GM12874 (cell line): ENCODE measurements at regions not wholly inside any gene's neighbourhood (a gene's known extent, or its start where the extent isn't known, plus 50 kb on each side); places are given as distances from the start of the nearest gene placed in this dataset.

Source experiments
- TF ChIP-seq, protein P1 (sequence below): IDR thresholded peaks from 2 replicates; pipeline ENCODE4 v1.5.1; 2011; ENCODE audit warnings: low read depth, mild to moderate bottlenecking, control low read depth, low read length, moderate library complexity; ENCODE audit not compliant: insufficient read depth

DNA sequence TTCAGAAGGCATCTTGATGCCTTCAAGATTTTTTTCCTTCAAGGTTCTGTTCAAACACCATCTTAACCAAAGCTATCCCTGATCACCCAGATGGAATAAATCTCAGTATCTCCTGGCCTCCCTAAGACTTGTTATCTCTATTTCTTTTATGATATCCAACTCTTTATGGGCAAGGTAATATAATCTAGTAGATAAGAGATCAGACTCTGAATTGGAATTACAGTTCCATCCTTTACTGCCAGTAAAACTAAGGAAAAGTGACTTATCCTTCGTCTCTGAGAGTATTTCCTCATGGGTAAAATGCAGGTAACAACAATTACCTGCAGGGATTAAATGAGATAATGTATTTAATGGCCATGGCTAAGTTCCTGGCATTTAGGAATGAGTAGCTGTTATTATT, 445.0 kb upstream of the DAB1 start:
- TF ChIP-seq, protein P1, sequence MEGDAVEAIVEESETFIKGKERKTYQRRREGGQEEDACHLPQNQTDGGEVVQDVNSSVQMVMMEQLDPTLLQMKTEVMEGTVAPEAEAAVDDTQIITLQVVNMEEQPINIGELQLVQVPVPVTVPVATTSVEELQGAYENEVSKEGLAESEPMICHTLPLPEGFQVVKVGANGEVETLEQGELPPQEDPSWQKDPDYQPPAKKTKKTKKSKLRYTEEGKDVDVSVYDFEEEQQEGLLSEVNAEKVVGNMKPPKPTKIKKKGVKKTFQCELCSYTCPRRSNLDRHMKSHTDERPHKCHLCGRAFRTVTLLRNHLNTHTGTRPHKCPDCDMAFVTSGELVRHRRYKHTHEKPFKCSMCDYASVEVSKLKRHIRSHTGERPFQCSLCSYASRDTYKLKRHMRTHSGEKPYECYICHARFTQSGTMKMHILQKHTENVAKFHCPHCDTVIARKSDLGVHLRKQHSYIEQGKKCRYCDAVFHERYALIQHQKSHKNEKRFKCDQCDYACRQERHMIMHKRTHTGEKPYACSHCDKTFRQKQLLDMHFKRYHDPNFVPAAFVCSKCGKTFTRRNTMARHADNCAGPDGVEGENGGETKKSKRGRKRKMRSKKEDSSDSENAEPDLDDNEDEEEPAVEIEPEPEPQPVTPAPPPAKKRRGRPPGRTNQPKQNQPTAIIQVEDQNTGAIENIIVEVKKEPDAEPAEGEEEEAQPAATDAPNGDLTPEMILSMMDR: no peak

DNA sequence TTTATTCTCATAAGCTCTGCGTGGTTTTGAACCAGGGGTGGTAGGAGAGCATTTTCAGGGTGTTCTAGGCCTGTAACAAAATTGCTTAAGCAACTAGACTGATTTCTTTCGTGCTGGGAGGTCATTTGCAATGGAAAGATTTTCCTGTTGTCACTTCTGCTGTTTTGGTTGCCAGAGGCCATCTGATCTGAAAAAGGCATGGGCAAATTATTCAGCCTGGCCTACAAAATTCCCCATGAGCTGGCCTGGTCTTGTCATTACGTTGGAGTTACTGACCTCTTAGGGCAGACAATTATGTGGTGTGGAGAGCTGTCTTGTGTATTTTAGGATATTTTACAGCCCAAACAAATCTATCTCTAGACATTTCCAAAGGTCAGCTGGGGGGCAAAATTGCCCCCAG, 444.4 kb upstream of the DAB1 start:
- TF ChIP-seq, protein P1: no peak

DNA sequence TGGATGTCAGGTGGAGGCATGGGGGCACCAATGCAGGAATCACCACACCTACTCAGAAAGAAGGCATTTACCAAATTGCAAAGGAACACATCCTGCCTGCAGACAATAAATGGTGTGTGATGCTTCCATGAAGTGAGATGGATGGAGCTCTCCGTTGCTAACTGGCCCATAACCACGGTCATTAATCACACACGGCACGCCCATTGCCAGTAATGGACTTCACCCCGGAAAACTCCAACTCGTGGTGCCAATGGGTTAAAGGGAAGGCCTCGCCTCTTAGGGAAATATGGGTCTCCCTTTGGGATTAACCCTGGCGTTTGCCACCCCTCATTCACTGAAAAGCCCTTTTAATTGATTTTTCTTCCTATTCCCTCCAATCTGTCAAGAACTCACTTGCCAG, 443.1 kb upstream of the DAB1 start:
- TF ChIP-seq, protein P1: no peak

DNA sequence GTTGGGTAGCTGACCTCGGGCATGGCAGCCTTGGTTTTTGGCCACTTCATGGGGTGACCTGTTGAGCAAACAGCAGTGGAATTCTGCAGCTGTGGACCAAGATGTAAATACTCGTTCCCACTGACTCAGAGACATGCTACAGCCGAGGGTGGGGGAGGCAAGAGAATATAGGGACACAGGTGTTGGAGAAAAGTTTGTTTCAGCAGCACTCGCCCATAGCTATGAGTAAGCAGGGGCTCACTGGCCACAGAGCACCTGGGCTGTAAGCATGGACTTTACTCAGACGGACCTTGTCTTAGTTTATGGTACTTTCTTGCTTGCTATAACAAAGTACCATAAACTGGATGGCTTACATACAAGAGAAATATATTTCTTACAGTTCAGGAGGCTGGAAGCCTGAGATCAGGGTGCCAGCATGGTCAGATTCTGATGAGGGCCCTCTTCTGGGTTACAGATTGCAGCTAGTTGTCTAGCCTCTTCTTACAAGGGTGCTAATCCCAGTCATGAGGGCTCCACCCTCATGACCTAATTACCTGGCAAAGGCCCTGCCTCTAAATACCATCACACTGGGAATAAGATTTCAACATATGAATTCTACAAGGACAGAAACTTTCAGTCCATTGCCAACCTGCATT, 437.2 kb upstream of the DAB1 start:
- TF ChIP-seq, protein P1: no peak

DNA sequence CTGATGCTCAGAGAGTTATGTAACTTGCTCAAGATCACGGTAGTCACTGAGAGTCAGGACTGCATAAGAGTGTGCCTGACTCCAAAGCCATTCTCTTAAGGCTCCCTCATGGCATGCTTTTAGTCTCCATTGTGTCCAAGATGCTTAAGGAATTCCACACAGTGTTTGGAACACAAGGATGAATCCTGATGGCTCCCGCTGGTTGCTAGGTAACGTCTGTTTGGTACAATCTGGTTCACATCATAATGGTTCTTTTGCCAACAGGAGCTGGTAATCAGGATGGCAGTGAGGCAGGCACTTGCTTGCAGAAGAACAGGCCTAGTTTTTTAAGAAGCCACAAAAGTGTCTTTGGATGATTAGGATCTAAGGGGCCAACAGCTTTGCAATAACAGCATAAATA, 436.5 kb upstream of the DAB1 start:
- TF ChIP-seq, protein P1: no peak

DNA sequence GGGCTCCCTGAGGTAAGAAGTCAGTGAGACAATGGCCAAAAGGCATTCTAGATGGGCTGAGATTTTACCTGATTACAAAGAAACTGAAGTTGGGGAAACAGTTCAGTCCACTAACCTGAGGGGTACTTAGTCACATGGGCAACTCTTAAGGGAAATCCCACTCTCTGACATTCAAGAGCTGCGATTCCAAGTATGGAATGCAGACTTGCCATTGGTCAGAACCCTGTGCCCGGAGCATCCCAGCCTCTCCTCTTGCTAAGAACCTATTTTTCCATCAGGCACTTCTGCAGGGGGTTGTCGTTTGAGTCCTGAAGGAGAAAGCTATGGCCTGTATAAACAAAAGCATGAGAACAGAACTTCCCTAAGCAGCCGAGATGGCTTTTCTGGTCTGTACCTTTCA, 434.9 kb upstream of the DAB1 start:
- TF ChIP-seq, protein P1: no peak

DNA sequence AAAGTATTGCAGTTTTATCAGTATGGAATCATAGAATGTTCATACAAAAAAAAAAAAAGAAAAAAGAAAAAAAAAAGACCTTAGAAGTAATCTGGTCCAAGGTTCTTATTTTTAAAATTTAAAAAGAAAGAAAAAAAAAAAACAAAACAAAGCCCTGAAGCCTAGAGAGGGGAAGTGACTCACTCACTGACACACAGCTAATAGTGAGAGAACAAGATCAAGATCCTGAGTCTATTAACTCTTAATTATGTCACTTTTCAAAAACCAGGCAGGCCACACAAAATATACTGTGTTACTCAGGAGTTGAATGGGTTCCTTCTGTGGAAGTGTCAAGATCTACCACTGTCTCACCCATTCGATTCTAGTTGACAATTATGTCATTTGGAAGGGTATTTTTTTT, 433.9 kb upstream of the DAB1 start:
- TF ChIP-seq, protein P1: no peak

DNA sequence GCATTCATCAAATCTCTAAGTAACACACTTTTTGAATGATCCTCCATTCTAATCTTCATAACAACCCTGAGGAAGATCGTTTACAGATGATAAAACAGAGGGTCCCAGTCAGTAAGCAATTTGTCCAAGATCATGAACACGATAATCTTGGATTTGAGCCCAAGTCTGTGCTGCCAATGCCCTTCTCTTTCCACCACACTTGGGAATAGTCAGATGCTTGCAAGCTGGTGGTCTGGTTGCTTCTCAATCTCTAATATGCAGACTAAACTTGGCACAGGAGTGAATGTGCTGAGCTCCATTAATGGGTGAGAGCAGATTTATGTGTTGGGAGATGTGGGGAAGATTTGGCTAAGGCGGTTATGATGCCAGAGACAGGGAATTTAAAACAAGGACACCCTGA, 430.6 kb upstream of the DAB1 start:
- TF ChIP-seq, protein P1: no peak
